K562 (cell line): ENCODE measurements at regions not wholly inside any gene's neighbourhood (a gene's known extent, or its start where the extent isn't known, plus 50 kb on each side); places are given as distances from the start of the nearest gene placed in this dataset.

Experiments
- ATAC-seq: fragments of 200-7000 bp; cut with Tn5 transposase; 3 replicates; pipeline ENCODE4 v1.9.1; 2020; ENCODE audit warnings: moderate library complexity
- BruUV-seq: library from RNA; stranded (reverse); fragments of 400-500 nt; replicated peaks from 2 replicates; lab custom pipeline; 2021; lab: Mats Ljungman, UMichigan
- CTCF ChIA-PET: fragments of 300-600 bp; formaldehyde crosslinking; extraction: SDS; loops from one replicate; lab custom pipeline; 2021; ENCODE audit warnings: low intra/inter-chr PET ratio; lab: Yijun Ruan, JAX
- POLR2A ChIA-PET: fragments of 300-600, 350-650 bp; sonication (Branson Sonifier 250); formaldehyde crosslinking; extraction: SDS; loops from one replicate; lab custom pipeline; 2021; ENCODE audit warnings: antibody characterized with exemption, inconsistent platforms; lab: Yijun Ruan, JAX
- DNase-seq, 4 experiments: peaks; one replicate each; pipeline versions ENCODE4 v3.0.0 to v3.0.0-alpha.2; 2011 to 2018; ENCODE audit warnings: low spot score in 3 of 4, mixed read lengths in 3 of 4; ENCODE audit errors: extremely low read depth in 1 of 4
- FAIRE-seq: peaks from 2 replicates; lab custom pipeline; 2011; peaks lifted over from hg19 to GRCh38; lab: Jason Lieb, UNC
- H2AFZ ChIP-seq: 2 replicates; pipeline ENCODE4 v1.6.0; 2011; ENCODE audit warnings: low read depth, low read length, control low read depth, inconsistent platforms
- H3K27ac ChIP-seq: fragments of 200-600 bp; 3 replicates; pipeline ENCODE4 v1.8.0; 2011; ENCODE audit warnings: low read depth, mild to moderate bottlenecking, control low read depth, inconsistent platforms, low read length, moderate library complexity, mixed read lengths; ENCODE audit errors: extremely low read depth
- H3K27me3 ChIP-seq, 2 experiments: fragments of 300-600 bp in 1 of 2; 2 replicates in 1 of 2; 3 replicates in 1 of 2; pipeline versions ENCODE4 v1.6.0 to v1.8.0; 2011; ENCODE audit warnings: inconsistent platforms in 2 of 2, low read length in 2 of 2, mild to moderate bottlenecking in 1 of 2, mixed read lengths in 1 of 2, moderate library complexity in 1 of 2; ENCODE audit not compliant: control insufficient read depth in 2 of 2, insufficient read depth in 2 of 2
- H3K36me3 ChIP-seq: fragments of 300-600 bp; 3 replicates; pipeline ENCODE4 v1.8.0; 2011; ENCODE audit warnings: mild to moderate bottlenecking, low read length, inconsistent platforms; ENCODE audit not compliant: control insufficient read depth, insufficient read depth
- H3K4me1 ChIP-seq, 2 experiments: fragments of 200-600 bp in 1 of 2; replicated peaks in 1 of 2; 2 replicates in 1 of 2; 3 replicates in 1 of 2; pipeline versions ENCODE4 v1.5.1 to v1.8.0; 2011; ENCODE audit warnings: inconsistent platforms in 2 of 2, low read length in 2 of 2, mild to moderate bottlenecking in 1 of 2, mixed read lengths in 1 of 2, moderate library complexity in 1 of 2; ENCODE audit not compliant: control insufficient read depth in 2 of 2, insufficient read depth in 2 of 2
- H3K4me2 ChIP-seq: 2 replicates; pipeline ENCODE4 v1.6.1; 2011; ENCODE audit warnings: low read length, control low read depth, inconsistent platforms, mixed read lengths; ENCODE audit not compliant: insufficient read depth
- H3K4me3 ChIP-seq: fragments of 200-600 bp; sonication (generic), shearing (Covaris generic); 2 replicates; pipeline ENCODE4 v1.5.1; 2016; ENCODE audit warnings: control low read depth, inconsistent platforms
- H3K79me2 ChIP-seq: fragments of 200-600 bp; 3 replicates; pipeline ENCODE4 v1.8.0; 2011; ENCODE audit warnings: low read length, inconsistent platforms; ENCODE audit not compliant: control insufficient read depth, insufficient read depth
- H3K9ac ChIP-seq, 2 experiments: 2 replicates each; pipeline versions ENCODE4 v1.6.0 to v1.6.1; 2011; ENCODE audit warnings: low read depth in 2 of 2, low read length in 2 of 2, control low read depth in 1 of 2, inconsistent platforms in 1 of 2, mild to moderate bottlenecking in 1 of 2, mixed read lengths in 1 of 2; ENCODE audit not compliant: insufficient read depth in 1 of 2
- H3K9me1 ChIP-seq: one replicate; pipeline ENCODE4 v1.6.0; 2011; ENCODE audit warnings: inconsistent platforms, mild to moderate bottlenecking, low read length, moderate library complexity; ENCODE audit not compliant: control insufficient read depth, insufficient read depth
- H3K9me3 ChIP-seq: replicated peaks from 2 replicates; pipeline ENCODE4 v1.5.1; 2011; ENCODE audit warnings: low read depth, low read length, inconsistent platforms; ENCODE audit not compliant: control insufficient read depth, insufficient read depth
- H4K20me1 ChIP-seq: replicated peaks from 2 replicates; pipeline ENCODE4 v1.6.1; 2011; ENCODE audit warnings: low read length, inconsistent platforms, mixed read lengths; ENCODE audit not compliant: control insufficient read depth, insufficient read depth
- CHCHD3 ChIP-seq: fragments of 250-450 bp; sonication (Bioruptor Pico); IDR thresholded peaks from 2 replicates; pipeline ENCODE4 v2.1.2; 2022; ENCODE audit warnings: mild to moderate bottlenecking
- KAT7 ChIP-seq: sonication (generic); formaldehyde crosslinking; IDR thresholded peaks from 2 replicates; pipeline ENCODE4 v1.8.0; 2022; ENCODE audit warnings: missing genetic modification reagents, mild to moderate bottlenecking, borderline replicate concordance
- NFYB ChIP-seq: IDR thresholded peaks from 2 replicates; pipeline ENCODE4 v1.6.1; 2011; ENCODE audit warnings: mild to moderate bottlenecking, moderate library complexity; ENCODE audit not compliant: insufficient read length; ENCODE audit errors: extremely low read depth
- NR2F6 ChIP-seq: fragments of 450-650 bp; formaldehyde crosslinking; IDR thresholded peaks from 2 replicates; pipeline ENCODE4 v1.4.0; 2020; ENCODE audit warnings: mild to moderate bottlenecking
- OTX1 ChIP-seq: fragments of 450-650 bp; formaldehyde crosslinking; IDR thresholded peaks from 2 replicates; pipeline ENCODE4 v1.4.0; 2022; ENCODE audit warnings: mild to moderate bottlenecking
- RAD51 ChIP-seq: fragments of 450-650 bp; IDR thresholded peaks from 2 replicates; pipeline ENCODE4 v1.7.1; 2016; ENCODE audit warnings: low read depth, mild to moderate bottlenecking, borderline replicate concordance
- THRAP3 ChIP-seq: fragments of 450-650 bp; IDR thresholded peaks from 2 replicates; pipeline ENCODE4 v1.6.1; 2016; ENCODE audit warnings: mild to moderate bottlenecking, inconsistent platforms, borderline replicate concordance
- ZNF124 ChIP-seq: sonication (generic); formaldehyde crosslinking; IDR thresholded peaks from 2 replicates; pipeline ENCODE4 v1.8.1; 2022; ENCODE audit warnings: missing genetic modification reagents
- ZNF699 ChIP-seq: fragments of 250-450 bp; sonication (Bioruptor Pico); IDR thresholded peaks from 2 replicates; pipeline ENCODE4 v1.8.0; 2021; ENCODE audit warnings: mild to moderate bottlenecking, moderate library complexity; ENCODE audit not compliant: insufficient replicate concordance
- ZNF76 ChIP-seq: fragments of 250-450 bp; sonication (Bioruptor Pico); IDR thresholded peaks from 2 replicates; pipeline ENCODE4 v1.4.0; 2020; ENCODE audit warnings: mild to moderate bottlenecking, moderate library complexity, borderline replicate concordance
- WGBS: fragments of 100-300 bp; shearing (Covaris generic); methylation state at CpG from one replicate; pipeline ENCODE4 v1.1.6; 2016; ENCODE audit warnings: low coverage, mixed read lengths; ENCODE audit not compliant: insufficient coverage; ENCODE audit errors: missing lambda C conversion rate; 5-methylcytosine and 5-hydroxymethylcytosine counted together
- in situ Hi-C: fragments of 300-500 bp; cut with MboI; formaldehyde crosslinking; loops from 4 replicates; pipeline ENCODE4 v1.15.0; 2018; ENCODE audit warnings: inconsistent platforms, mixed read lengths
- intact Hi-C: fragments of 100-400 bp; cut with micrococcal nuclease; formaldehyde crosslinking; loops from 2 replicates; pipeline ENCODE4 v1.14.2; 2022
- TF ChIP-seq, protein P1 (sequence below): IDR thresholded peaks from 2 replicates; pipeline ENCODE4 v1.6.1; 2016; ENCODE audit warnings: missing genetic modification characterization, missing compliant biosample characterization
- TF ChIP-seq, protein P2 (sequence below): fragments of 250-450 bp; sonication (Bioruptor Pico); IDR thresholded peaks from 2 replicates; pipeline ENCODE4 v1.5.0; 2022; ENCODE audit warnings: mild to moderate bottlenecking
- TF ChIP-seq, protein P3 (sequence below): sonication (generic); formaldehyde crosslinking; IDR thresholded peaks from 2 replicates; pipeline ENCODE4 v1.4.0; 2020; ENCODE audit warnings: mild to moderate bottlenecking, missing genetic modification reagents
- TF ChIP-seq, protein P4 (sequence below): sonication (generic); formaldehyde crosslinking; IDR thresholded peaks from 2 replicates; pipeline ENCODE4 v1.8.1; 2022; ENCODE audit warnings: missing genetic modification reagents
- TF ChIP-seq, protein P5 (sequence below): fragments of 450-650 bp; IDR thresholded peaks from 2 replicates; pipeline ENCODE4 v1.6.1; 2016; ENCODE audit warnings: antibody characterized with exemption

DNA sequence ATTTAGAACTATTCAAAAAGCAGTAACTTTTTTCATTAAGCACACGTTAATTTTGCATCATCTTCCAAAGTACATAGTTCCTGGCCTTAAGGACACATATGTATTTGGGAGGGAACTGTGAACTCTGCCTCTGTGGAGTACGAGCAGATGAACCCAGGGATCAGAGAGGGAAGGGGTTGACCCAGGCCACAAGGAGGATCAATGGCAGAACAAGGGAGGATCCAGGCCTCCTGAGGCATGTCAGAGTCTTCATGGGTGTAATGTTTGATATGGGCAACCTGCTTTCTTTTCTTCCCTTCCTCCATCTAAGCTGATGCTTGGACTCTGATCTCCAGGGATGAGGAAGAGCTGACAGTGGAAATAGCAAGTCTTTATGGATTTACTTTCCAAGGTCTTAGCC, 164.0 kb downstream of the SH2D4B start:
- Histone ChIP-seq H3K4me3 (no peak overlapping the region), H3K27me3 (peaks cover 0 to 4% of the 10 kb centered on the region in 2 experiments; a peak in 1 of 5 replicates), H3K36me3 (no peaks in the 10 kb centered on the region), H3K9ac (no peak overlapping the region), H3K4me1 (peaks cover 3 to 4% of the 10 kb centered on the region in 2 experiments; a peak in 3 of 5 replicates), H3K4me2 (no peak overlapping the region), H2AFZ (0 out of 2 replicates have a peak overlapping the region, but pooled peaks have one; percentile 5), H3K79me2 (no peaks in the 10 kb centered on the region), H4K20me1 (no peaks in the 10 kb centered on the region), H3K27ac (no peak overlapping the region), H3K9me3 (no peaks in the 10 kb centered on the region), H3K9me1 (no peaks in the 10 kb centered on the region)
- FAIRE-seq (no peak), ATAC-seq (no peak), DNase-seq (no peak)
- POLR2A ChIA-PET = interaction anchor here (1.3 kb wide), 1 partner anchor 11 kb away, joined by 5 read pairs; no protein-coding TSS in a partner anchor
- in situ Hi-C loops (loop anchor here (5.0 kb wide), 1 partner anchor 161 kb away; no protein-coding TSS in a partner anchor), intact Hi-C loops (no loop called here)
- whole genome bisulfite sequencing = 29% methylated on average over 2 of the region's 2 CpGs
- CTCF ChIA-PET = interaction anchor here (0.6 kb wide), 1 partner anchor 407 kb away, joined by 3 read pairs; no protein-coding TSS in a partner anchor
- no TSS peak for BruUV-seq
- TF ChIP-seq NR2F6 (CRISPR knock-in tag) (no peak), OTX1 (no peak), RAD51 (no peak), THRAP3 (no peak), KAT7 (CRISPR knock-in tag) (no peak), ZNF124 (no peak), CHCHD3 (CRISPR knock-in tag) (no peak), ZNF699 (CRISPR knock-in tag) (no peak), NFYB (no peak), ZNF76 (no peak)
- TF ChIP-seq, protein P1, sequence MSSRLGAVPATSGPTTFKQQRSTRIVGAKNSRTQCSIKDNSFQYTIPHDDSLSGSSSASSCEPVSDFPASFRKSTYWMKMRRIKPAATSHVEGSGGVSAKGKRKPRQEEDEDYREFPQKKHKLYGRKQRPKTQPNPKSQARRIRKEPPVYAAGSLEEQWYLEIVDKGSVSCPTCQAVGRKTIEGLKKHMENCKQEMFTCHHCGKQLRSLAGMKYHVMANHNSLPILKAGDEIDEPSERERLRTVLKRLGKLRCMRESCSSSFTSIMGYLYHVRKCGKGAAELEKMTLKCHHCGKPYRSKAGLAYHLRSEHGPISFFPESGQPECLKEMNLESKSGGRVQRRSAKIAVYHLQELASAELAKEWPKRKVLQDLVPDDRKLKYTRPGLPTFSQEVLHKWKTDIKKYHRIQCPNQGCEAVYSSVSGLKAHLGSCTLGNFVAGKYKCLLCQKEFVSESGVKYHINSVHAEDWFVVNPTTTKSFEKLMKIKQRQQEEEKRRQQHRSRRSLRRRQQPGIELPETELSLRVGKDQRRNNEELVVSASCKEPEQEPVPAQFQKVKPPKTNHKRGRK = no peak
- TF ChIP-seq, protein P2, sequence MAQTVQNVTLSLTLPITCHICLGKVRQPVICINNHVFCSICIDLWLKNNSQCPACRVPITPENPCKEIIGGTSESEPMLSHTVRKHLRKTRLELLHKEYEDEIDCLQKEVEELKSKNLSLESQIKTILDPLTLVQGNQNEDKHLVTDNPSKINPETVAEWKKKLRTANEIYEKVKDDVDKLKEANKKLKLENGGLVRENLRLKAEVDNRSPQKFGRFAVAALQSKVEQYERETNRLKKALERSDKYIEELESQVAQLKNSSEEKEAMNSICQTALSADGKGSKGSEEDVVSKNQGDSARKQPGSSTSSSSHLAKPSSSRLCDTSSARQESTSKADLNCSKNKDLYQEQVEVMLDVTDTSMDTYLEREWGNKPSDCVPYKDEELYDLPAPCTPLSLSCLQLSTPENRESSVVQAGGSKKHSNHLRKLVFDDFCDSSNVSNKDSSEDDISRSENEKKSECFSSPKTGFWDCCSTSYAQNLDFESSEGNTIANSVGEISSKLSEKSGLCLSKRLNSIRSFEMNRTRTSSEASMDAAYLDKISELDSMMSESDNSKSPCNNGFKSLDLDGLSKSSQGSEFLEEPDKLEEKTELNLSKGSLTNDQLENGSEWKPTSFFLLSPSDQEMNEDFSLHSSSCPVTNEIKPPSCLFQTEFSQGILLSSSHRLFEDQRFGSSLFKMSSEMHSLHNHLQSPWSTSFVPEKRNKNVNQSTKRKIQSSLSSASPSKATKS (CRISPR knock-in tag) = no peak
- TF ChIP-seq, protein P3, sequence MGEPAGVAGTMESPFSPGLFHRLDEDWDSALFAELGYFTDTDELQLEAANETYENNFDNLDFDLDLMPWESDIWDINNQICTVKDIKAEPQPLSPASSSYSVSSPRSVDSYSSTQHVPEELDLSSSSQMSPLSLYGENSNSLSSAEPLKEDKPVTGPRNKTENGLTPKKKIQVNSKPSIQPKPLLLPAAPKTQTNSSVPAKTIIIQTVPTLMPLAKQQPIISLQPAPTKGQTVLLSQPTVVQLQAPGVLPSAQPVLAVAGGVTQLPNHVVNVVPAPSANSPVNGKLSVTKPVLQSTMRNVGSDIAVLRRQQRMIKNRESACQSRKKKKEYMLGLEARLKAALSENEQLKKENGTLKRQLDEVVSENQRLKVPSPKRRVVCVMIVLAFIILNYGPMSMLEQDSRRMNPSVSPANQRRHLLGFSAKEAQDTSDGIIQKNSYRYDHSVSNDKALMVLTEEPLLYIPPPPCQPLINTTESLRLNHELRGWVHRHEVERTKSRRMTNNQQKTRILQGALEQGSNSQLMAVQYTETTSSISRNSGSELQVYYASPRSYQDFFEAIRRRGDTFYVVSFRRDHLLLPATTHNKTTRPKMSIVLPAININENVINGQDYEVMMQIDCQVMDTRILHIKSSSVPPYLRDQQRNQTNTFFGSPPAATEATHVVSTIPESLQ (CRISPR knock-in tag) = no peak
- TF ChIP-seq, protein P4, sequence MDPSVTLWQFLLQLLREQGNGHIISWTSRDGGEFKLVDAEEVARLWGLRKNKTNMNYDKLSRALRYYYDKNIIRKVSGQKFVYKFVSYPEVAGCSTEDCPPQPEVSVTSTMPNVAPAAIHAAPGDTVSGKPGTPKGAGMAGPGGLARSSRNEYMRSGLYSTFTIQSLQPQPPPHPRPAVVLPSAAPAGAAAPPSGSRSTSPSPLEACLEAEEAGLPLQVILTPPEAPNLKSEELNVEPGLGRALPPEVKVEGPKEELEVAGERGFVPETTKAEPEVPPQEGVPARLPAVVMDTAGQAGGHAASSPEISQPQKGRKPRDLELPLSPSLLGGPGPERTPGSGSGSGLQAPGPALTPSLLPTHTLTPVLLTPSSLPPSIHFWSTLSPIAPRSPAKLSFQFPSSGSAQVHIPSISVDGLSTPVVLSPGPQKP (CRISPR knock-in tag) = no peak
- TF ChIP-seq, protein P5, sequence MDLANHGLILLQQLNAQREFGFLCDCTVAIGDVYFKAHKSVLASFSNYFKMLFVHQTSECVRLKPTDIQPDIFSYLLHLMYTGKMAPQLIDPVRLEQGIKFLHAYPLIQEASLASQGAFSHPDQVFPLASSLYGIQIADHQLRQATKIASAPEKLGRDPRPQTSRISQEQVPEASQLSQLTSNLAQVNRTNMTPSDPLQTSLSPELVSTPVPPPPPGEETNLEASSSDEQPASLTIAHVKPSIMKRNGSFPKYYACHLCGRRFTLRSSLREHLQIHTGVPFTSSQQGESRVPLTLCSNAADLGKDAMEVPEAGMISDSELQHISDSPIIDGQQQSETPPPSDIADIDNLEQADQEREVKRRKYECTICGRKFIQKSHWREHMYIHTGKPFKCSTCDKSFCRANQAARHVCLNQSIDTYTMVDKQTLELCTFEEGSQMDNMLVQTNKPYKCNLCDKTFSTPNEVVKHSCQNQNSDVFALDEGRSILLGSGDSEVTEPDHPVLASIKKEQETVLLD = no peak
